Endothelial cell of umbilical vein (primary cell): ENCODE measurements at regions not wholly inside any gene's neighbourhood (a gene's known extent, or its start where the extent isn't known, plus 50 kb on each side); places are given as distances from the start of the nearest gene placed in this dataset.

ENCODE experiments used
- EZH2 ChIP-seq: IDR thresholded peaks from 2 replicates; pipeline ENCODE4 v1.6.1; 2012; ENCODE audit warnings: borderline replicate concordance, low read depth, mild to moderate bottlenecking, moderate library complexity, low read length, inconsistent platforms; ENCODE audit not compliant: severe bottlenecking
- FOS ChIP-seq: IDR thresholded peaks from 2 replicates; pipeline ENCODE4 v1.6.1; 2011; ENCODE audit warnings: mild to moderate bottlenecking, low read length, moderate library complexity, borderline replicate concordance; ENCODE audit not compliant: insufficient read depth
- GATA2 ChIP-seq: IDR thresholded peaks from 2 replicates; pipeline ENCODE4 v1.7.0; 2011; ENCODE audit warnings: low read depth, mild to moderate bottlenecking, moderate library complexity, mixed read lengths, low read length; ENCODE audit not compliant: insufficient read length, insufficient read depth
- JUN ChIP-seq: IDR thresholded peaks from 2 replicates; pipeline ENCODE4 v1.6.1; 2011; ENCODE audit warnings: borderline replicate concordance, low read depth; ENCODE audit not compliant: insufficient read length, insufficient read depth
- POLR2A ChIP-seq: IDR thresholded peaks from 2 replicates; pipeline ENCODE4 v1.6.1; 2012; ENCODE audit warnings: low read depth, mild to moderate bottlenecking, control low read depth, low read length
- POLR2AphosphoS5 ChIP-seq: IDR thresholded peaks from 2 replicates; pipeline ENCODE4 v1.6.1; 2012; ENCODE audit warnings: low read depth, mild to moderate bottlenecking, control low read depth, low read length, moderate library complexity; ENCODE audit not compliant: insufficient read depth
- TF ChIP-seq, protein P1 (sequence below), 2 donors: IDR thresholded peaks; 1 replicate in 1 of 2; 2 replicates in 1 of 2; pipeline ENCODE4 v1.5.1; 2011; ENCODE audit warnings: low read length in 2 of 2, mild to moderate bottlenecking in 2 of 2, moderate library complexity in 2 of 2, control low read depth in 1 of 2, inconsistent platforms in 1 of 2, low read depth in 1 of 2; ENCODE audit not compliant: insufficient read depth in 1 of 2; ENCODE audit errors: extremely low read depth in 1 of 2
- TF ChIP-seq, protein P2 (sequence below): IDR thresholded peaks from 2 replicates; pipeline ENCODE4 v1.6.1; 2011; ENCODE audit not compliant: insufficient read depth, insufficient read length

DNA sequence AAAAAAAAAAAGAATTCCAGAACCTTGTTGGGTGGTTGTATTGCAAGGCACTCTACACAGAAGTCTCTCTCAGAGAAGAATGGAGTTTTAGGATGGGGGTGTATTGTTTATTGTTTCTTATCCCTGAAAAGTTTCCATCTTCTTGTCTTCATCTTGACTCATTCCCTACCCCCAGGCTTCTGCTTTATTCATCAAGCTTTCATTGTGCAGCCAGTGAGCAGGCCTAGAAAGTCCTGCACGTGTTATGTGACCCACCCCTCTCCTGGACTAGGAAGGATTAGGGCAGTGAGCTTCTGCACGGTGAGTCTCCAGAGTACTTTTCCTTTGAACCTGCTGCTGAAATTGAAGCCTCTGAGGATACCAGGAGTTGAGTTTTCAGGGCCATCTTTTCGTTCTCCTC lies 150.9 kb upstream of the IL12A start:
- TF ChIP-seq POLR2A: no peak
- TF ChIP-seq GATA2: no peak
- TF ChIP-seq, protein P1, sequence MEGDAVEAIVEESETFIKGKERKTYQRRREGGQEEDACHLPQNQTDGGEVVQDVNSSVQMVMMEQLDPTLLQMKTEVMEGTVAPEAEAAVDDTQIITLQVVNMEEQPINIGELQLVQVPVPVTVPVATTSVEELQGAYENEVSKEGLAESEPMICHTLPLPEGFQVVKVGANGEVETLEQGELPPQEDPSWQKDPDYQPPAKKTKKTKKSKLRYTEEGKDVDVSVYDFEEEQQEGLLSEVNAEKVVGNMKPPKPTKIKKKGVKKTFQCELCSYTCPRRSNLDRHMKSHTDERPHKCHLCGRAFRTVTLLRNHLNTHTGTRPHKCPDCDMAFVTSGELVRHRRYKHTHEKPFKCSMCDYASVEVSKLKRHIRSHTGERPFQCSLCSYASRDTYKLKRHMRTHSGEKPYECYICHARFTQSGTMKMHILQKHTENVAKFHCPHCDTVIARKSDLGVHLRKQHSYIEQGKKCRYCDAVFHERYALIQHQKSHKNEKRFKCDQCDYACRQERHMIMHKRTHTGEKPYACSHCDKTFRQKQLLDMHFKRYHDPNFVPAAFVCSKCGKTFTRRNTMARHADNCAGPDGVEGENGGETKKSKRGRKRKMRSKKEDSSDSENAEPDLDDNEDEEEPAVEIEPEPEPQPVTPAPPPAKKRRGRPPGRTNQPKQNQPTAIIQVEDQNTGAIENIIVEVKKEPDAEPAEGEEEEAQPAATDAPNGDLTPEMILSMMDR (IDR thresholded peaks at IDR 0.05; ENCODE audit: extremely low read depth in 1 of 2, insufficient read depth in 1 of 2, low read depth in 1 of 2, low read length in 2 of 2): no peak
- no peak for TF ChIP-seq POLR2AphosphoS5
- no peak for TF ChIP-seq EZH2
- TF ChIP-seq, protein P2, sequence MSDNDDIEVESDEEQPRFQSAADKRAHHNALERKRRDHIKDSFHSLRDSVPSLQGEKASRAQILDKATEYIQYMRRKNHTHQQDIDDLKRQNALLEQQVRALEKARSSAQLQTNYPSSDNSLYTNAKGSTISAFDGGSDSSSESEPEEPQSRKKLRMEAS: no peak
- TF ChIP-seq JUN: no peak
- no peak for TF ChIP-seq FOS
